Endodermal cell (in vitro differentiated cells): ENCODE measurements at regions not wholly inside any gene's neighbourhood (a gene's known extent, or its start where the extent isn't known, plus 50 kb on each side); places are given as distances from the start of the nearest gene placed in this dataset.

Source experiments
- DNase-seq: peaks from one replicate; pipeline ENCODE4 v3.0.0-alpha.2; 2017
- H3K27ac ChIP-seq: 2 replicates; pipeline ENCODE4 v1.5.1; 2013; ENCODE audit warnings: mild to moderate bottlenecking, low read depth, low read length, moderate library complexity
- H3K27me3 ChIP-seq: 2 replicates; pipeline ENCODE4 v1.6.1; 2013; ENCODE audit warnings: mild to moderate bottlenecking, low read length, moderate library complexity; ENCODE audit not compliant: insufficient read depth, control insufficient read depth, poor library complexity, severe bottlenecking
- H3K36me3 ChIP-seq: 2 replicates; pipeline ENCODE4 v1.7.0; 2013; ENCODE audit warnings: mild to moderate bottlenecking, low read length, moderate library complexity; ENCODE audit not compliant: control insufficient read depth, insufficient read depth
- H3K4me1 ChIP-seq: one replicate; pipeline ENCODE4 v1.7.0; 2013; ENCODE audit warnings: low read length; ENCODE audit not compliant: control insufficient read depth, insufficient read depth
- H3K4me3 ChIP-seq: 2 replicates; pipeline ENCODE4 v1.5.1; 2013; ENCODE audit warnings: mild to moderate bottlenecking, low read length, moderate library complexity
- H3K9ac ChIP-seq: 2 replicates; pipeline ENCODE4 v1.6.1; 2013; ENCODE audit warnings: mild to moderate bottlenecking, low read length, moderate library complexity; ENCODE audit not compliant: poor library complexity, severe bottlenecking; ENCODE audit errors: extremely low read depth
- H3K9me3 ChIP-seq: 2 replicates; pipeline ENCODE4 v1.6.1; 2013; ENCODE audit warnings: mild to moderate bottlenecking, low read length, moderate library complexity; ENCODE audit not compliant: control insufficient read depth
- H3K27ac Mint-ChIP-seq: 2 replicates; pipeline ENCODE4 v1.8.0; 2020; ENCODE audit warnings: mixed read lengths
- H3K27me3 Mint-ChIP-seq: 2 replicates; pipeline ENCODE4 v1.8.0; 2021; ENCODE audit warnings: mild to moderate bottlenecking, mixed read lengths; ENCODE audit not compliant: insufficient read depth
- H3K36me3 Mint-ChIP-seq: 2 replicates; pipeline ENCODE4 v1.8.0; 2020; ENCODE audit warnings: low read depth, mixed read lengths
- H3K4me1 Mint-ChIP-seq: 2 replicates; pipeline ENCODE4 v1.8.0; 2020; ENCODE audit warnings: mixed read lengths
- H3K4me3 Mint-ChIP-seq: 2 replicates; pipeline ENCODE4 v1.8.0; 2020; ENCODE audit warnings: mild to moderate bottlenecking, moderate library complexity, mixed read lengths
- H3K9me3 Mint-ChIP-seq: 2 replicates; pipeline ENCODE4 v1.8.0; 2020; ENCODE audit warnings: mild to moderate bottlenecking, mixed read lengths
- CTCF ChIP-seq: fragments of 200-600 bp; sonication (generic); conservative IDR thresholded peaks from 2 replicates; pipeline ENCODE4 v1.5.0; 2021; ENCODE audit warnings: antibody characterized with exemption, mild to moderate bottlenecking
- WGBS, 2 experiments: methylation state at CpG; one replicate each; pipeline versions ENCODE4 v1.1.5 to v1.1.7; 2013; ENCODE audit warnings: missing lambda C conversion rate in 2 of 2, mixed read lengths in 1 of 2; ENCODE audit not compliant: insufficient coverage in 1 of 2, insufficient read length in 1 of 2; 5-methylcytosine and 5-hydroxymethylcytosine counted together

DNA sequence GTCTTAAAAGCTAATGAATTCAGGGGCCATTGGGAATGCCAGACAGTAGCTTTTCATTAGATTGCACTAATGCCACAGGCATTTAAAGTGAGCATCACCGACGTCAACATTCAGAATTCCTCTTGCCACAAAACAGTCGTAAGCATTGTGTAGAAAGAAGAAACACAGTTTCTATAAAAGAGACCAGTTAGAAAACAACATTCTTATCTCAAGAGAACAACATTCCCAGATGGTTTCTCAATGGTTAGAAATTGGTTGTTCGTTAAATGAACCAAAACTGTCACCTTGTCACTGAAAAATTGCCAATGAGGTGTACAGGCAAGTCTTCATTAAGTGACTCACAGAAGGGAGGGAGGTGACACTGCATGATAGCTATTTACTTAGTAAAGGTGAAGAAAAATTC, 401.6 kb upstream of the PRR16 start:
- no peaks in the 10 kb centered on the region for H3K27me3 Mint-ChIP-seq
- WGBS, 2 experiments: 81 to 91% methylated on average over 3 to 4 of the region's 4 CpGs
- Histone ChIP-seq H3K36me3 (no peaks in the 10 kb centered on the region), H3K4me3 (no peak overlapping the region), H3K9me3 (no peaks in the 10 kb centered on the region), H3K27ac (no peak overlapping the region), H3K4me1 (peaks cover 5% of the 10 kb centered on the region), H3K9ac (no peak overlapping the region), H3K27me3 (no peaks in the 10 kb centered on the region)
- peaks cover 9% of the 10 kb centered on the region for H3K4me1 Mint-ChIP-seq
- no peaks in the 10 kb centered on the region for H3K9me3 Mint-ChIP-seq
- TF ChIP-seq CTCF: no peak
- no peak for DNase-seq
- no peaks in the 10 kb centered on the region for H3K36me3 Mint-ChIP-seq
- no peak overlapping the region for H3K27ac Mint-ChIP-seq
- no peak overlapping the region for H3K4me3 Mint-ChIP-seq

DNA sequence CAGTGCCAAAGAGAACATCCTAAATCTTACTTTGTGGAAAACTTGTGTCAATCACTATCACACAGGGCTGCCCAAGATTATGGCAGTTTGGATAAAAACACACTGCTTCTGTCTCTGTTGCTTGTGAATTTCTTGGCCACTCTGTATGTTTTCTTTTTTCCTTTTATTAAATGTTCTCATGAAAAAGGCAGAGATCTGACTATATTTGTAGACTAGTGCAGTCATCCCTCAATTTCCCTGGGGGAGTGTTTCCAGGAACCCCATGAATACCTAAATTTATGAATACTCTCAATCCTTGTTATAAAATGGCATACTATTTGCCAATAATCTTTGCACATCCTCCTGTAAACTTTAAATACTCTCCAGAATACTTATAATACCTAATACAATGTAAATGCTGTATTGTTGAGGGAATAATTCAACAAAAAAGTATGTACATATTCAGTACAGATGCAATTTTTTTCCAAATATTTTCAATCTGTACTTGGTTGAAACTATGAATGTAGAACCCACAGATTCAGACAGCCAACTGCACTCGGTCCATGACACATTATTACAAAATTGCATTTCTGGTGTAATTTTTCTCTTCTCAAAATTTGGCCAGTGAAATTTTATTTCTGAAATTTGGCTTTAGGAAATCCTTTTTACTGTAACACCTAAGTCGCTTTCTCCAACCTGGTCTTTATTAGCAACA, 391.9 kb upstream of the PRR16 start:
- H3K27me3 Mint-ChIP-seq: no peaks in the 10 kb centered on the region
- Histone ChIP-seq H3K36me3 (no peaks in the 10 kb centered on the region), H3K4me1 (no peaks in the 10 kb centered on the region), H3K27me3 (no peaks in the 10 kb centered on the region), H3K27ac (no peak overlapping the region), H3K9ac (no peak overlapping the region), H3K4me3 (no peak overlapping the region), H3K9me3 (no peaks in the 10 kb centered on the region)
- no peaks in the 10 kb centered on the region for H3K9me3 Mint-ChIP-seq
- H3K4me3 Mint-ChIP-seq: no peak overlapping the region
- H3K4me1 Mint-ChIP-seq: peaks cover 6% of the 10 kb centered on the region
- no peak overlapping the region for H3K27ac Mint-ChIP-seq
- no peak for DNase-seq
- no peak for TF ChIP-seq CTCF
- 93 to 100% methylated on average over 2 of the region's 2 CpGs for WGBS, 2 experiments
- H3K36me3 Mint-ChIP-seq: no peaks in the 10 kb centered on the region

GRCh38 chr5:120073722-120074121, 390.4 kb upstream of the PRR16 start:
- H3K27ac ChIP-seq: no peak overlapping the region
- no peak overlapping the region for H3K4me3 Mint-ChIP-seq

More at GRCh38 chr5:120073722-120074121, 390.4 kb upstream of the PRR16 start:
- Histone ChIP-seq H3K4me1 (no peaks in the 10 kb centered on the region), H3K36me3 (no peaks in the 10 kb centered on the region), H3K9me3 (no peaks in the 10 kb centered on the region), H3K9ac (no peak overlapping the region), H3K4me3 (no peak overlapping the region), H3K27me3 (no peaks in the 10 kb centered on the region)
- H3K36me3 Mint-ChIP-seq: no peaks in the 10 kb centered on the region
- no peaks in the 10 kb centered on the region for H3K27me3 Mint-ChIP-seq
- no peak for DNase-seq
- peaks cover 6% of the 10 kb centered on the region for H3K4me1 Mint-ChIP-seq
- no peaks in the 10 kb centered on the region for H3K9me3 Mint-ChIP-seq
- no peak overlapping the region for H3K27ac Mint-ChIP-seq
- TF ChIP-seq CTCF: no peak
